PC-3 (cell line): ENCODE measurements at regions not wholly inside any gene's neighbourhood (a gene's known extent, or its start where the extent isn't known, plus 50 kb on each side); places are given as distances from the start of the nearest gene placed in this dataset.

ENCODE experiments used
- CTCF ChIP-seq: fragments of 300-600 bp; sonication (generic); conservative IDR thresholded peaks from 2 replicates; pipeline ENCODE4 v1.5.1; 2017; ENCODE audit warnings: antibody characterized with exemption, low read depth, mild to moderate bottlenecking, low read length
- EZH2 ChIP-seq: fragments of 300-600 bp; sonication (generic); IDR thresholded peaks from one replicate; pipeline ENCODE4 v1.6.1; 2017; ENCODE audit warnings: antibody characterized with exemption, mild to moderate bottlenecking, low read length; ENCODE audit not compliant: unreplicated experiment
- EZH2phosphoT487 ChIP-seq: fragments of 300-600 bp; sonication (generic); IDR thresholded peaks from 2 replicates; pipeline ENCODE4 v1.6.1; 2018; ENCODE audit warnings: mild to moderate bottlenecking, antibody characterized with exemption, low read length, borderline replicate concordance

GRCh38 chr4:18398661-18399060 lies 377.1 kb upstream of the LCORL start:
- TF ChIP-seq CTCF (no peak), EZH2 (no peak), EZH2phosphoT487 (no peak)
